Central memory CD8-positive, alpha-beta T cell (primary cell): ENCODE measurements at regions not wholly inside any gene's neighbourhood (a gene's known extent, or its start where the extent isn't known, plus 50 kb on each side); places are given as distances from the start of the nearest gene placed in this dataset.
"Not testable (repeated sequence)": the region's sequence is repeated elsewhere in the genome, so short reads cannot be mapped to it uniquely, and the experiment has no call there.

Experiments used
- ATAC-seq: fragments of 150-1000 bp; cut with Tn5 transposase; replicated peaks from 2 replicates; pipeline ENCODE4 v1.10.0; 2022; ENCODE audit warnings: mild to moderate bottlenecking, moderate FRiP score, moderate number of reproducible peaks; ENCODE audit not compliant: poor library complexity, severe bottlenecking; ENCODE audit errors: extremely low read depth
- DNase-seq, 2 donors: peaks; one replicate each; pipeline ENCODE4 v3.0.0; 2021; ENCODE audit warnings: low spot score in 2 of 2
- H3K27ac Mint-ChIP-seq: one replicate; pipeline ENCODE4 v1.8.0; 2022; ENCODE audit warnings: low read depth, mild to moderate bottlenecking, moderate library complexity, mixed read lengths
- H3K27me3 Mint-ChIP-seq: one replicate; pipeline ENCODE4 v1.8.0; 2022; ENCODE audit warnings: mixed read lengths
- H3K36me3 Mint-ChIP-seq: one replicate; pipeline ENCODE4 v1.8.0; 2022; ENCODE audit warnings: mild to moderate bottlenecking, moderate library complexity, mixed read lengths; ENCODE audit not compliant: insufficient read depth
- H3K4me1 Mint-ChIP-seq: one replicate; pipeline ENCODE4 v1.8.0; 2022; ENCODE audit warnings: mixed read lengths
- H3K4me3 Mint-ChIP-seq: one replicate; pipeline ENCODE4 v1.8.0; 2022; ENCODE audit warnings: mild to moderate bottlenecking, moderate library complexity, mixed read lengths
- H3K9me3 Mint-ChIP-seq: one replicate; pipeline ENCODE4 v1.8.0; 2022; ENCODE audit warnings: mixed read lengths

DNA sequence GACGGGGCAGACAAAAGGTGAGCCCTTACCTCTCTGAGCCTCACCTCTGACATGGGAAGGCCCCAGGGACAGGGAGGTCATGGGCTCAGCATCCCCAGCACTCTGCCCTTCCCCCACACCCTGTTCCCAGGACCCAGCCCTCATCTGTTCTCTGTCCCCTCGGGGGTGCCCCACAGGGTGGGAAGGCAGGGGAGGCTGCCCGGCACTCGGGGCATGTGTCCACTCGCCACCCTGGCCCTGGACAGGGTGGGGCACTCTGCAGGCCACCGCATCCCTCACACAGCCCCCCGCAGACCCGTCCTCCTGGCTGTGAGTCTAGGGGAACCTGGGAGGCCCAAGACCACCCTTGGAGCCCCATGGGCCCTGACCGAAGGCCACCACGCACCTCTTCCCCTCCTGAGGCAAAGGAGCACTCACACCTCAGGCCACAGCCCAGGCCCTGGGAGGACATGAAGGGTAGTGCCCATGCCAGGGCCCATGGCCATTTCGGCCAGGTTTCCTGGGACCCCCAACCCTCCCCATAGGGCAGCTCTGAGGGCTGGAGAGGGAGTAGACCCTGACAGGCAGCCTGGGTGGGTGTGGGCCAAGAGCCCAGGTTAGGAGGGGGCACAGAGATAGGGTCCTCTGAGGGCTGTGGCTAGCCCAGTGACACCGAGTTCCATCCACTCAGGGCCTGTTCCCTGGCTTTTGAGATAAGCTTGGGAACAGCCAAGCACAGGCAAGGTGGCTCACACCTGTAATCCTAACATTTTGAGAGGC, 193.1 kb downstream of the IGLL1 start:
- no peak overlapping the region for H3K4me3 Mint-ChIP-seq

DNA sequence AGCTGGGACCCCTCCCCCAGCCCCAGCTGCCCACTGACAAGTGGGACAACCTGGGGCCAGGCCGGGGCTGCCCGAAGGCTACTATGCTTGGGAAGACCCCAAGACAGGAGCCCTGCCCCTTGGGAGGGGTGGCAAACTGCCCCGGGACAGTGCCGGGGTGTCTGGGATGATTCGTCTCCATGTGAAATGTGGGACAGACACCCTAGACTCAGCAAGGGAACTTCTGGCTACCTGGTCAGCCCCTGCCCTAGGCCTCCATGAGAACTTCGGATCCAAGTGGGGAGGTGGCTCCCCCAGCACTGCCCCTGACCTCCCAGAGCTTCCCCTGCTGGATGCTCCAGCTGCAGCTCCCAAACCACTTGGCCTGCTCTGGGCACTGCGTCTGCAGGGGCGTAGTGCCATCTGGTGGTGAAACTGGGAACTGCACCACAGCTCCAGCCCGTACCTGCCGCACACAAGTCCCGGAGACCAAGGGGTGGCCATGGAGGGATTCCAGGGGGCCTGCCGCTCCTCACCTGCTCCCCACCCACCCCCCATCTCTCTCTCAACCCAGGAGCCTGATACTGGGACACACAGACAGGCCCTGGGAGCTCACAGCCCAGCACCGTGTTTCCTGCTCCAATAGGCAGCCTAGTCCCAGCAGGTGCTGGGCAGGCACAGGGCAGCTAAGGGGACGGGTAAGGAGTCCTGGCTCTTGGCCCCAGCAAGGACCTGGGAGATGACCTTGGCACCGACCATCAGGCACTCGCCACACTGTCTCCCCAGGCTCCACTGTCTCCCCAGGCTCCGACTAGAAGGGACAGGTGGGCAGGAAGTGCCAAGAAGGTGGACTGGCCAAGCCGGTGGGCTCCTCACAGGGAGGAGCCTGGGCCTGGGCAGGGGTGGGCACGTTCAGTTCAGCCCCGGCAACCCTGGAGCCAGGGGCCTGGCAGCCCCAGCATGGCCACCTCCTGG, 194.1 kb downstream of the IGLL1 start:
- Mint-ChIP-seq H3K4me3 (no peak overlapping the region), H3K27ac (no peak overlapping the region), H3K27me3 (peaks cover 9% of the 10 kb centered on the region), H3K36me3 (peaks cover 2% of the 10 kb centered on the region), H3K4me1 (no peaks in the 10 kb centered on the region), H3K9me3 (no peaks in the 10 kb centered on the region)
- DNase-seq (peak; percentile 67 to 84), ATAC-seq (peak; percentile 70)

More for the DNA sequence above, 193.1 kb downstream of the IGLL1 start:
- no peaks in the 10 kb centered on the region for H3K36me3 Mint-ChIP-seq
- peaks cover 9% of the 10 kb centered on the region for H3K27me3 Mint-ChIP-seq
- no peaks in the 10 kb centered on the region for H3K4me1 Mint-ChIP-seq
- no peak overlapping the region for H3K27ac Mint-ChIP-seq
- ATAC-seq (no peak), DNase-seq (no peak)
- no peaks in the 10 kb centered on the region for H3K9me3 Mint-ChIP-seq

DNA sequence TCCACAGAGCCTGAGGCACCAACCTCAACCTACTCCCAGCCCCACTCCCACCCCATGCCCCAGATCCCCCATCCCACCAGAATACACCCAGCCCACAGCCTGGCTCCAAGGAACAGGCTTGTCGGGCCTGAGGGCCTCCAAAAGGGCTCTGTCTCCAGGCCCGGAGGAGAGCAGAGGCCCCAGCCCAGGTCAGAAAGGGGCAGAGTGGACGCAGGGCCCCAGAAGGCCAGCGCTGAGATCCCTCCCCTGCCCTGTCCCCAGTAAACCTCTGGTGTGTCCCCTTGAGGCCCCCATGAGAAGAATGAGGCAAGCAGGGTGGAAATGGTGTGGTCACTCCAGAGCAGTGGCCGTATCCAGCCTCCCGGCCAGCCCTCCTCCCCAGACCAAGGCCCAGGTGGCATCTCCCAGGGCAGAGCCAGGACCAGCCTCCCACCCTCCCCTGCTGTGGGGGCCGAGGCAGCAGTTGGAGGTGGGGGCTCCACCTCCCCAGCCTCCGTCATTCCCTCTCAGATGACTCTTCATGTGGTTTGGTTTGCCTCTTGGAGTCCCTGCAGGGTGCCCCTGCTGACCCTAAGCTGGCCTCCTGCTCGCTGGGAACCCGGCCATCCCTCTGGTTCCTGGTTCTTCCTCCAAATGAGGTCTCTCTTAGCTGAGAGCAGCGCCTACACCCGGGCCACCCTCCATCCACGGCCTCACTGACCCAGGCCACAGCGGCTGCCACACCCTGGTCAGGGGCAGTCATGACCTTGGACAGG, 195.0 kb downstream of the IGLL1 start:
- no peak overlapping the region for H3K4me3 Mint-ChIP-seq
- H3K36me3 Mint-ChIP-seq = peaks cover 4% of the 10 kb centered on the region
- no peaks in the 10 kb centered on the region for H3K9me3 Mint-ChIP-seq
- H3K27ac Mint-ChIP-seq = no peak overlapping the region
- ATAC-seq (no peak), DNase-seq (no peak)
- H3K4me1 Mint-ChIP-seq = no peaks in the 10 kb centered on the region
- H3K27me3 Mint-ChIP-seq = peaks cover 9% of the 10 kb centered on the region

GRCh38 chr22:23384431-23384830, 195.7 kb downstream of the IGLL1 start:
- no peak overlapping the region for H3K27ac Mint-ChIP-seq
- H3K4me1 Mint-ChIP-seq = no peaks in the 10 kb centered on the region
- peaks cover 9% of the 10 kb centered on the region for H3K27me3 Mint-ChIP-seq
- no peak for ATAC-seq
- no peaks in the 10 kb centered on the region for H3K9me3 Mint-ChIP-seq
- peaks cover 4% of the 10 kb centered on the region for H3K36me3 Mint-ChIP-seq
- DNase-seq = no peak
- no peak overlapping the region for H3K4me3 Mint-ChIP-seq

DNA sequence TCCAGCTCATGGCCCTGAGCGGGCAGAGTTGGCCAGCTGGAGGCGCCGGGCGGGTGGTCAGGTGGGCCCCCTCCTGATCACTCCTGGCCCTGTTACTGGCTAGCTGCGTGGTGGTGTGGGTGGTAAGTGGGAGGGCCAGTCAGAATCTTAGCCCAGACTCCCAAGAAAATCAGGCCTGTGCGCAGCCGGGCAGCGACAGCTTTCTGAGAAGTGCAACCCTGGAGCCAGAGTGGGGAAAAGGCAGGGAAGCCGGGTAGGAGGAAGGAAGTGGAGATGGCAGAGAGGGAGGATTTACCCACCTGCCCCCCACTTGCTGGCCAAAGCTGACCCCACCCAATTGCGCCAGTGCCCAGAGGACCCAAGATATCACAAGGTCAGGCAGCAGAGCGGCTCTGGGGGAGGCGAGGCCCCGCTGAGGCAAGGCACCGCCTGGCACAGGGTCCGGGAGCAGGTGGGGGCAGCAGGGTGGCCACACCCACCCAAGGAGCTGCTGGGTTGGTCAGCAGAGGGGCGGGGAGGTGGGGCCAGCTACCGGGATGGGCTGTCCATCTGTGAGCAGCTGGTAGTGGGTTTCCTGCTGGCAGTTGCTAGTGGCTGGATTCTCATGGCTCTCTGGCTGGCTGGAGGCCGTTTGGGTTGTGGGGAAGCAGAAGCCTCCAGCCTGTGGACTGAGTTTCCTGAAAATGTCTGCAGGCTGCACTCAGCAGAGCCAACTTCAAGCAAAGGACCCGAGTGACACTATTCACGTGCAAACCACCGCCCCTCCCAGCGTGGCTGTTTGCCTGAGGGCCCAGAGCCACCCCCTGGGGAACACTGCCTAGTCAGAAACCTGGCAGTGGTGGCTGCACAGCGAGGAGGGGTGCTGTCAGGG, 196.4 kb downstream of the IGLL1 start:
- DNase-seq (no peak), ATAC-seq (no peak)
- no peak overlapping the region for H3K4me3 Mint-ChIP-seq
- no peaks in the 10 kb centered on the region for H3K4me1 Mint-ChIP-seq
- H3K27me3 Mint-ChIP-seq = peaks cover 9% of the 10 kb centered on the region
- no peak overlapping the region for H3K27ac Mint-ChIP-seq
- no peaks in the 10 kb centered on the region for H3K9me3 Mint-ChIP-seq
- peaks cover 4% of the 10 kb centered on the region for H3K36me3 Mint-ChIP-seq

DNA sequence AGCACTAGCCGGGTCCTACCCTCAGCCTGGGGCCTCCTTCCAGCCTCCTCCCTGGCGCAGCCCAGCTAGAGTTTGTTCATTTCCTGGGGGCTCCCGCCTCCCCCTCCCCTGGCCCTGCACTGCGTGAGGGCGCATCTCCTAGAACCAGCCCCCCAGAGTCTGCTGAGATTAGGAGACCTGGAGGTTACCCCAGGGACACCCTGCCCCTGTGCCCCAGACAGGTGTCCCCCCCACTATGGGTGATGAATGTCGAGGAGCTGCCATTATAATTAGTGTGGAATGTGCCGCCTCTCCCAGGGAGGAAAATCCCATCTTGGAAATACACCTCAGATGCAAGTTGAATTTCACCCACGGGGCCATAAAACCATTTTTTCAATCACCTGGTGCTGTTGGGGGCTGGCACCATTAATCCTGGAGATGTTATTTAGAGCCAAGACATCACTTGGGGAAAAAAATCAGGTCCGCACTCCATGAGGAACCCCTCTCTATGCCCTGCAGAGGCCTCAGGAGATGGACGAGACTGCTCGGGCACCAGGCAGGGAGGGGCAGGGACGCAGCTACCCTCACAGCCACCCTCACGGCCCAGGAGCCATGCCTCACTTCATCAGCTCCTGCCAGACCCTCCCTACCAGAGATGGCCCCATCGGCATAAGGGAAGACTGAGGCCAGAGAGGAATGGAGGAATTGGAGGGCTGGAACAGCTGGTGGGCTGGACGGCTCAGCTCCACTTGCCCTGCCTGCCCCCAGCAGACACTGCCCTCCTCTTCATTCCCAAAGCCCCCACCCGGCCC, 197.5 kb downstream of the IGLL1 start:
- no peak for DNase-seq
- Mint-ChIP-seq H3K9me3 (no peaks in the 10 kb centered on the region), H3K4me3 (no peak overlapping the region), H3K4me1 (no peaks in the 10 kb centered on the region), H3K27me3 (peaks cover 9% of the 10 kb centered on the region), H3K36me3 (peaks cover 4% of the 10 kb centered on the region), H3K27ac (no peak overlapping the region)
- ATAC-seq = no peak

GRCh38 chr22:23381661-23382427, 198.2 kb downstream of the IGLL1 start:
- Mint-ChIP-seq H3K4me3 (no peak overlapping the region), H3K27ac (no peak overlapping the region), H3K27me3 (peaks cover 14% of the 10 kb centered on the region), H3K4me1 (no peaks in the 10 kb centered on the region), H3K9me3 (no peaks in the 10 kb centered on the region), H3K36me3 (peaks cover 4% of the 10 kb centered on the region)
- no peak for ATAC-seq
- DNase-seq = no peak

- ATAC-seq = no peak
- H3K27ac Mint-ChIP-seq = no peak overlapping the region
- H3K4me3 Mint-ChIP-seq = no peak overlapping the region
- no peaks in the 10 kb centered on the region for H3K9me3 Mint-ChIP-seq
- H3K36me3 Mint-ChIP-seq = peaks cover 5% of the 10 kb centered on the region
- H3K4me1 Mint-ChIP-seq = no peaks in the 10 kb centered on the region
- DNase-seq = no peak
- H3K27me3 Mint-ChIP-seq = peaks cover 20% of the 10 kb centered on the region
These were observed 199.2 kb downstream of the IGLL1 start for GRCh38 chr22:23380911-23381310.

DNA sequence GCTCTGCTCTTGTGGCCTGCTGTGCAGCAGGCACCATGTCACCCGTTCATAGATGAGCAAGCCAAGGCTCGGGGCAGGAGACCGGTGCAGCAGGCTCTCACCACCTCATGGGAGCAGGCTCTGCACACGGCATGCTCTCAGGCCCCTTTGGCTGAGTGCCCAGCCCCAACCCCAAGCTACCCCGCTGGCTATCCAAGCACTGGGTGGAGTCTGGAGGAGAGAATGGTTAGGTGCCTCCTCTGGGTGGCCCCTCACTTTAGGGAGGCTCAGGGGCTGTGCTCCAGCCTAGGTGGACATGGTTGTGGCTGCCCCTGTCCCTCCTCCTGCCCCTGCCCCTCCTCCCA, 199.9 kb downstream of the IGLL1 start:
- peaks cover 21% of the 10 kb centered on the region for H3K27me3 Mint-ChIP-seq
- DNase-seq = no peak
- ATAC-seq = no peak
- H3K4me1 Mint-ChIP-seq = no peaks in the 10 kb centered on the region
- H3K4me3 Mint-ChIP-seq = no peak overlapping the region
- peaks cover 5% of the 10 kb centered on the region for H3K36me3 Mint-ChIP-seq
- no peak overlapping the region for H3K27ac Mint-ChIP-seq
- H3K9me3 Mint-ChIP-seq = no peaks in the 10 kb centered on the region

DNA sequence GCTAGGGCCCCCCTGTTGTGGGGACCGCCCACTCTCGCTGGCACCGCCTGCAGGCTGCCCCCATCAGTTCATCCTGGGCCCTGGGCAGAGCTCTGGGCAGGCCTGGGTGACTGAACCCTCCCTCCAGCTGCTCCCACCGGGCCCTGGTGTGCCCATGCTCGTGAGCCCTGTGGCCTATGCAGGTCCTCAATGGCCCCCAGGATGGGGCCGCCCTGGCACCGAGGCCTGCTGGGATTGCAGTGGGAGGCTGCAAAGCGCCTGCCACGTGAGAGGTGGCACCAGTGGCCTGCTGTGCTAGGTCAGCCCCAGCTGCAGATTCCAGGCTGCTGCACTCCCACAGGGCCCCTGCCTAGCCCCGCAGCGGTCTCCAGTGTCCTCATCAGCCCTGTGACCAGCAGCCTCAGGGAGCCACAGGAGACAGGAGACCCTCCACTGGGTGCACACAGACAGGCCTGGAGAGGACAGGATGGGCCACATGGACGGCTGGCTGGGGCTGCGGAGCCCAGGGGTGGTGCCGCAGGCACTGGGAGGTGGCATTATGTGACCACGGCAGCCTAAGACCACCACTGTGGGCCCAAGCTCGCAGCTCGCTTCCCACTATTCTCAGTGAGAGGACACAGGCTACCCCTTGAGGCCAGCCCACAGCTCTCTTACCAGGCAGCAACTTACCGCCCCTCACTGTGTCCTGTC, 199.4 kb downstream of the BCR start:
- not testable (repeated sequence) for H3K36me3 Mint-ChIP-seq, ATAC-seq, H3K9me3 Mint-ChIP-seq, H3K4me1 Mint-ChIP-seq, H3K4me3 Mint-ChIP-seq, H3K27ac Mint-ChIP-seq, DNase-seq
- peaks cover 26% of the 10 kb centered on the region for H3K27me3 Mint-ChIP-seq
